ENCODE measurements at regions not wholly inside any gene's neighbourhood (a gene's known extent, or its start where the extent isn't known, plus 50 kb on each side); places are given as distances from the start of the nearest gene placed in this dataset.

- TF ChIP-seq CTCF (IDR thresholded peaks at IDR 0.05): no peak
- TF ChIP-seq IRF3 (IDR thresholded peaks at IDR 0.05; ENCODE audit: low read depth, low read length): no peak
- no peak for TF ChIP-seq YY1 (IDR thresholded peaks at IDR 0.05; ENCODE audit: low read depth)
- no peak for TF ChIP-seq RCOR1 (IDR thresholded peaks at IDR 0.05; ENCODE audit: low read length)
- TF ChIP-seq EP300 (IDR thresholded peaks at IDR 0.05; ENCODE audit: borderline replicate concordance in 1 of 2, low read depth in 1 of 2, low read length in 1 of 2): no peak
- no peak for TF ChIP-seq GABPA (IDR thresholded peaks at IDR 0.05; ENCODE audit: low read depth)
- no peak for TF ChIP-seq TAF1 (IDR thresholded peaks at IDR 0.05; ENCODE audit: borderline replicate concordance, low read depth, low read length)
- TF ChIP-seq MXI1 (IDR thresholded peaks at IDR 0.05; ENCODE audit: low read depth, low read length): no peak
- TF ChIP-seq MAX (IDR thresholded peaks at IDR 0.05; ENCODE audit: low read depth): no peak
These were observed 746.6 kb upstream of the NXPH2 start for GRCh38 chr2:139526781-139527180.

Measured in SK-N-SH (cell line).